A549 (cell line): ENCODE measurements at regions not wholly inside any gene's neighbourhood (a gene's known extent, or its start where the extent isn't known, plus 50 kb on each side); places are given as distances from the start of the nearest gene placed in this dataset.
A peak's percentile ranks its signal among the peaks of the same experiment; 100 is the strongest.

Source experiments
- ATAC-seq, 2 experiments: fragments of 200-7000 bp in 1 of 2; fragments of >200 bp in 1 of 2; cut with Nextera tagmentation in 1 of 2; cut with Tn5 transposase in 1 of 2; 3 replicates each; pipeline versions ENCODE4 v1.8.0 to v1.9.1; 2018 to 2020; ENCODE audit warnings: mild to moderate bottlenecking in 1 of 2, moderate library complexity in 1 of 2
- CTCF ChIA-PET: fragments of 300-600 bp; sonication (Branson Sonifier 250); formaldehyde crosslinking; extraction: SDS; loops from one replicate; lab custom pipeline; 2021; ENCODE audit warnings: antibody characterized with exemption, inconsistent platforms; lab: Yijun Ruan, JAX
- POLR2A ChIA-PET: fragments of 350-600 bp; formaldehyde crosslinking; extraction: SDS; loops from one replicate; lab custom pipeline; 2021; ENCODE audit warnings: antibody characterized with exemption, inconsistent platforms; lab: Yijun Ruan, JAX
- DNase-seq, 2 experiments: peaks; one replicate each; pipeline versions ENCODE4 v3.0.0 to v3.0.0-alpha.2; 2011 to 2016; ENCODE audit warnings: low read depth in 1 of 2, low spot score in 1 of 2
- FAIRE-seq: peaks from 2 replicates; lab custom pipeline; 2011; peaks lifted over from hg19 to GRCh38; lab: Jason Lieb, UNC
- H3K27ac ChIP-seq, 2 experiments: fragments of >200 bp; sonication (Bioruptor Twin); formaldehyde crosslinking; 3 replicates each; pipeline ENCODE4 v1.5.1; 2016 to 2017
- H3K4me1 ChIP-seq: fragments of >200 bp; sonication (Bioruptor Twin); formaldehyde crosslinking; 3 replicates; pipeline ENCODE4 v1.6.1; 2016
- H3K4me2 ChIP-seq: fragments of >200 bp; sonication (Bioruptor Twin); formaldehyde crosslinking; 3 replicates; pipeline ENCODE4 v1.6.1; 2016
- H3K4me3 ChIP-seq: fragments of >200 bp; sonication (Bioruptor Twin); formaldehyde crosslinking; 3 replicates; pipeline ENCODE4 v1.5.1; 2016
- H3K9me3 ChIP-seq: fragments of >200 bp; sonication (Bioruptor Twin); formaldehyde crosslinking; 3 replicates; pipeline ENCODE4 v1.6.1; 2016
- BHLHE40 ChIP-seq: IDR thresholded peaks from 2 replicates; pipeline ENCODE4 v1.6.1; 2012; ENCODE audit warnings: low read depth, low read length, inconsistent platforms
- CBX2 ChIP-seq: fragments of 200-600 bp; sonication (generic); IDR thresholded peaks from 2 replicates; pipeline ENCODE4 v1.6.1; 2016; ENCODE audit warnings: low read depth, mild to moderate bottlenecking, borderline replicate concordance
- CBX8 ChIP-seq: fragments of 200-600 bp; sonication (generic); IDR thresholded peaks from 2 replicates; pipeline ENCODE4 v1.6.1; 2016
- CEBPB ChIP-seq, 2 experiments: fragments of >200 bp in 1 of 2; sonication (Bioruptor Twin) in 1 of 2; formaldehyde crosslinking in 1 of 2; IDR thresholded peaks; 2 replicates each; pipeline ENCODE4 v1.6.1; 2012 to 2016
- CHD2 ChIP-seq: fragments of 150-350 bp; IDR thresholded peaks from 2 replicates; pipeline ENCODE4 v1.6.1; 2014; ENCODE audit warnings: low read length; ENCODE audit not compliant: partially characterized antibody
- CTCF ChIP-seq: fragments of >200 bp; sonication (Bioruptor Twin); formaldehyde crosslinking; IDR thresholded peaks from 3 replicates; pipeline ENCODE4 v1.5.1; 2016
- EP300 ChIP-seq, 2 experiments: fragments of >200 bp; sonication (Bioruptor Twin); formaldehyde crosslinking; IDR thresholded peaks; 2 replicates in 1 of 2; 3 replicates in 1 of 2; pipeline ENCODE4 v1.6.1; 2016 to 2017
- ESRRA ChIP-seq: fragments of 150-350 bp; IDR thresholded peaks from 2 replicates; pipeline ENCODE4 v1.6.1; 2014; ENCODE audit warnings: mild to moderate bottlenecking, low read length, borderline replicate concordance
- FOSB ChIP-seq: fragments of 250-450 bp; sonication (Bioruptor Pico); IDR thresholded peaks from 2 replicates; pipeline ENCODE4 v1.5.0; 2020; ENCODE audit warnings: mild to moderate bottlenecking, moderate library complexity
- FOSL2 ChIP-seq, 2 experiments: fragments of 450-650 bp in 1 of 2; fragments of >200 bp in 1 of 2; sonication (Bioruptor Twin) in 1 of 2; formaldehyde crosslinking; IDR thresholded peaks; 2 replicates each; pipeline versions ENCODE4 v1.5.0 to v1.6.1; 2016 to 2020; ENCODE audit warnings: mild to moderate bottlenecking in 1 of 2, moderate library complexity in 1 of 2
- GATA3 ChIP-seq: IDR thresholded peaks from 2 replicates; pipeline ENCODE4 v1.6.1; 2012; ENCODE audit warnings: borderline replicate concordance
- HDAC2 ChIP-seq: fragments of 200-600 bp; sonication (generic); IDR thresholded peaks from 2 replicates; pipeline ENCODE4 v1.6.1; 2016
- HEYL ChIP-seq: fragments of 250-450 bp; sonication (Bioruptor Pico); IDR thresholded peaks from 2 replicates; pipeline ENCODE4 v1.8.0; 2021; ENCODE audit warnings: mild to moderate bottlenecking, moderate library complexity
- HOXA7 ChIP-seq: fragments of 250-450 bp; sonication (Bioruptor Pico); IDR thresholded peaks from 2 replicates; pipeline ENCODE4 v1.5.0; 2020; ENCODE audit warnings: mild to moderate bottlenecking, moderate library complexity
- HOXB5 ChIP-seq: fragments of 250-450 bp; sonication (Bioruptor Pico); IDR thresholded peaks from 2 replicates; pipeline ENCODE4 v1.5.0; 2020; ENCODE audit warnings: mild to moderate bottlenecking, moderate library complexity
- KDM1A ChIP-seq: fragments of 200-600 bp; sonication (generic); IDR thresholded peaks from 2 replicates; pipeline ENCODE4 v1.6.1; 2016; ENCODE audit warnings: low read depth, mild to moderate bottlenecking
- MAFK ChIP-seq: fragments of 450-650 bp; IDR thresholded peaks from 2 replicates; pipeline ENCODE4 v1.6.1; 2014; ENCODE audit not compliant: partially characterized antibody
- PBX3 ChIP-seq: IDR thresholded peaks from 2 replicates; pipeline ENCODE4 v1.6.1; 2012
- PHF8 ChIP-seq: fragments of 200-600 bp; sonication (generic); IDR thresholded peaks from 2 replicates; pipeline ENCODE4 v1.6.1; 2016; ENCODE audit warnings: low read depth, mild to moderate bottlenecking, antibody characterized with exemption, moderate library complexity, borderline replicate concordance
- POLR2A ChIP-seq: IDR thresholded peaks from 2 replicates; pipeline ENCODE4 v1.6.1; 2012; ENCODE audit warnings: mild to moderate bottlenecking, low read length
- RARB ChIP-seq: fragments of 250-450 bp; sonication (Bioruptor Pico); IDR thresholded peaks from 2 replicates; pipeline ENCODE4 v1.8.0; 2021; ENCODE audit warnings: mild to moderate bottlenecking, moderate library complexity
- RCOR1 ChIP-seq: fragments of 150-350 bp; IDR thresholded peaks from 2 replicates; pipeline ENCODE4 v1.6.1; 2014; ENCODE audit warnings: antibody characterized with exemption, low read length, low read depth
- REST ChIP-seq: fragments of 200-600 bp; sonication (generic); IDR thresholded peaks from 2 replicates; pipeline ENCODE4 v1.6.1; 2016; ENCODE audit warnings: antibody characterized with exemption, mild to moderate bottlenecking, moderate library complexity
- RFX5 ChIP-seq: fragments of 450-650 bp; IDR thresholded peaks from 2 replicates; pipeline ENCODE4 v1.7.1; 2014; ENCODE audit warnings: antibody characterized with exemption, mild to moderate bottlenecking, moderate library complexity
- RNF2 ChIP-seq: fragments of 200-600 bp; sonication (generic); IDR thresholded peaks from 2 replicates; pipeline ENCODE4 v1.6.1; 2016; ENCODE audit warnings: low read depth, mild to moderate bottlenecking, antibody characterized with exemption, moderate library complexity, borderline replicate concordance
- SMC3 ChIP-seq: fragments of >200 bp; sonication (Bioruptor Twin); formaldehyde crosslinking; IDR thresholded peaks from 3 replicates; pipeline ENCODE4 v1.6.1; 2018; ENCODE audit warnings: inconsistent platforms
- TFCP2L1 ChIP-seq: fragments of 250-450 bp; sonication (Bioruptor Pico); IDR thresholded peaks from 2 replicates; pipeline ENCODE4 v1.5.0; 2021; ENCODE audit warnings: mild to moderate bottlenecking
- TP53 ChIP-seq: fragments of 250-450 bp; sonication (Bioruptor Pico); IDR thresholded peaks from 2 replicates; pipeline ENCODE4 v1.5.0; 2021; ENCODE audit warnings: mild to moderate bottlenecking, moderate library complexity
- ZNF302 ChIP-seq: fragments of 250-450 bp; sonication (Bioruptor Pico); IDR thresholded peaks from 2 replicates; pipeline ENCODE4 v1.9.0; 2021; ENCODE audit warnings: inconsistent platforms, mild to moderate bottlenecking, moderate library complexity
- WGBS: methylation state at CpG from one replicate; pipeline ENCODE4 v1.1.6; 2017; ENCODE audit errors: missing lambda C conversion rate; 5-methylcytosine and 5-hydroxymethylcytosine counted together

- TF ChIP-seq HEYL (CRISPR knock-in tag) (no peak), RARB (CRISPR knock-in tag) (no peak), CEBPB (IDR thresholded peaks at IDR 0.05) (no peak), FOSB (no peak), PHF8 (no peak)
- TF ChIP-seq, all 56 proteins: peak for 0
These were observed 83.5 kb upstream of the ARGLU1 start (continued) for GRCh38 chr13:106651442-106651841.

GRCh38 chr13:106650690-106651205 is 82.8 kb upstream of the ARGLU1 start:
- Histone ChIP-seq H3K27ac (no peak overlapping the region), H3K4me1 (no peaks in the 10 kb centered on the region), H3K9me3 (no peaks in the 10 kb centered on the region), H3K4me3 (no peak overlapping the region), H3K4me2 (no peak overlapping the region)
- no peak for DNase-seq
- ChIA-PET POLR2A (no interaction called here), CTCF (no interaction called here)
- no peak for ATAC-seq
- no peak for FAIRE-seq
- WGBS = 49% methylated on average over 7 of the region's 7 CpGs
- TF ChIP-seq REST (no peak), CBX8 (no peak), RARB (CRISPR knock-in tag) (no peak), TP53 (CRISPR knock-in tag) (no peak), GATA3 (no peak), PBX3 (no peak), KDM1A (no peak), POLR2A (no peak), SMC3 (no peak), HDAC2 (no peak), ESRRA (no peak), CHD2 (no peak), HEYL (CRISPR knock-in tag) (no peak), CTCF (no peak), BHLHE40 (no peak), MAFK (no peak), HOXB5 (no peak)

GRCh38 chr13:106649495-106649894 is 81.6 kb upstream of the ARGLU1 start:
- WGBS = 7% methylated on average over 4 of the region's 4 CpGs
- TF ChIP-seq FOSL2 (IDR thresholded peaks at IDR 0.05) = no peak
- no peak for TF ChIP-seq FOSL2 (CRISPR knock-in tag; IDR thresholded peaks at IDR 0.05)
- no peak for TF ChIP-seq HOXA7 (CRISPR knock-in tag)
- TF ChIP-seq TFCP2L1 (CRISPR knock-in tag) = no peak
- TF ChIP-seq CEBPB (IDR thresholded peaks at IDR 0.05) = no peak
- no peak for TF ChIP-seq RCOR1
- TF ChIP-seq RNF2 = no peak
- no peak for TF ChIP-seq POLR2A
- no peak for TF ChIP-seq EP300 (IDR thresholded peaks at IDR 0.05)
- TF ChIP-seq CBX2 = no peak
- TF ChIP-seq ZNF302 (CRISPR knock-in tag) = no peak
- no peak for TF ChIP-seq BHLHE40
- no peak for TF ChIP-seq RFX5
- TF ChIP-seq, all 56 proteins: peak for 0
- Histone ChIP-seq H3K4me3 (no peak overlapping the region), H3K9me3 (no peaks in the 10 kb centered on the region), H3K4me1 (no peaks in the 10 kb centered on the region), H3K27ac (no peak overlapping the region), H3K4me2 (no peak overlapping the region)
- no peak for FAIRE-seq
- DNase-seq = peak in 1 of 2 experiments; percentile 1
- no peak for ATAC-seq
- POLR2A ChIA-PET = no interaction called here
- CTCF ChIA-PET = no interaction called here
